Lung (tissue), 11 donors: ENCODE measurements at regions not wholly inside any gene's neighbourhood (a gene's known extent, or its start where the extent isn't known, plus 50 kb on each side); places are given as distances from the start of the nearest gene placed in this dataset.
A peak's percentile ranks its signal among the peaks of the same experiment; 100 is the strongest.

Experiments used
- ATAC-seq: fragments of 200-7000 bp; cut with Tn5 transposase; one replicate; pipeline ENCODE4 v1.9.1; 2020; ENCODE audit warnings: moderate number of reproducible peaks; ENCODE audit not compliant: insufficient read depth, low FRiP score
- DNase-seq, 3 donors: peaks; one replicate each; pipeline ENCODE4 v3.0.0-alpha.2; 2013 to 2017
- H3K27ac ChIP-seq, 2 donors: one replicate each; pipeline ENCODE4 v1.5.1; 2013; ENCODE audit warnings: mild to moderate bottlenecking in 2 of 2, moderate library complexity in 2 of 2, control low read depth in 1 of 2, inconsistent platforms in 1 of 2, low read depth in 1 of 2, low read length in 1 of 2
- H3K27me3 ChIP-seq, 3 donors: one replicate each; pipeline ENCODE4 v1.5.1; 2013; ENCODE audit warnings: low read length in 2 of 3; ENCODE audit not compliant: control insufficient read depth in 3 of 3, insufficient read depth in 3 of 3
- H3K36me3 ChIP-seq, 4 donors: one replicate each; pipeline ENCODE4 v1.5.1; 2013; ENCODE audit warnings: low read length in 4 of 4, mild to moderate bottlenecking in 1 of 4, moderate library complexity in 1 of 4; ENCODE audit not compliant: control insufficient read depth in 4 of 4, insufficient read depth in 4 of 4
- H3K4me1 ChIP-seq, 5 donors: one replicate each; pipeline ENCODE4 v1.5.1; 2013; ENCODE audit warnings: low read length in 5 of 5, mild to moderate bottlenecking in 2 of 5, moderate library complexity in 1 of 5; ENCODE audit not compliant: control insufficient read depth in 5 of 5, insufficient read depth in 5 of 5
- H3K4me3 ChIP-seq: one replicate; pipeline ENCODE4 v1.5.1; 2013; ENCODE audit warnings: mild to moderate bottlenecking, control low read depth, moderate library complexity
- H3K9ac ChIP-seq, 2 donors: one replicate each; pipeline ENCODE4 v1.5.1; 2013; ENCODE audit warnings: low read length in 2 of 2, control low read depth in 1 of 2; ENCODE audit not compliant: insufficient read depth in 1 of 2
- H3K9me3 ChIP-seq, 4 donors: one replicate each; pipeline ENCODE4 v1.5.1; 2013; ENCODE audit warnings: low read length in 3 of 4, mild to moderate bottlenecking in 1 of 4, moderate library complexity in 1 of 4; ENCODE audit not compliant: control insufficient read depth in 4 of 4, insufficient read depth in 3 of 4
- CTCF ChIP-seq: IDR thresholded peaks from 2 replicates; pipeline ENCODE4 v1.5.1; 2012; ENCODE audit warnings: mild to moderate bottlenecking; ENCODE audit errors: control extremely low read depth, extremely low read depth
- WGBS, 2 donors: extraction: QIAGEN DNeasy Blood & Tissue Kit; methylation state at CpG; one replicate each; pipeline ENCODE4 v1.1.7; 2013; 5-methylcytosine and 5-hydroxymethylcytosine counted together
- donor health status: control.
- donor health status: control.
- donor health status: Bipolar disorder and iron deficiency.
- donor health status: healthy.
- donor health status: DM: yes; HTN: yes; CAD: no.

- DNase-seq: no peak
- WGBS, 2 donors: 88 to 89% methylated on average over 4 of the region's 4 CpGs
- H3K4me3 ChIP-seq: no peak overlapping the region
These were observed 516.4 kb upstream of the DPH6 start for GRCh38 chr15:36062357-36062756.

GRCh38 chr15:36066757-36067156 lies 512.7 kb upstream of the CDIN1 start:
- Histone ChIP-seq H3K9me3 (peaks cover 0 to 6% (median 0%) of the 10 kb centered on the region in 4 donors), H3K4me1 (peaks cover 0 to 3% (median 0%) of the 10 kb centered on the region in 5 donors), H3K9ac (no peak overlapping the region), H3K27me3 (no peaks in the 10 kb centered on the region), H3K4me3 (no peak overlapping the region), H3K36me3 (no peaks in the 10 kb centered on the region), H3K27ac (no peak overlapping the region)
- no peak for TF ChIP-seq CTCF
- DNase-seq (no peak), ATAC-seq (no peak)
- WGBS, 2 donors: 95 to 98% methylated on average over 3 of the region's 3 CpGs

More at GRCh38 chr15:36062357-36062756, 516.4 kb upstream of the DPH6 start:
- no peak for TF ChIP-seq CTCF
- no peak for ATAC-seq
- peaks cover 0 to 5% (median 0%) of the 10 kb centered on the region in 4 donors for H3K9me3 ChIP-seq
- no peaks in the 10 kb centered on the region for H3K36me3 ChIP-seq
- H3K27me3 ChIP-seq: no peaks in the 10 kb centered on the region
- H3K4me1 ChIP-seq: peaks cover 0 to 3% (median 0%) of the 10 kb centered on the region in 5 donors
- H3K27ac ChIP-seq: no peak overlapping the region
- H3K9ac ChIP-seq: no peak overlapping the region

GRCh38 chr15:36067483-36068274 lies 511.7 kb upstream of the CDIN1 start:
- no peaks in the 10 kb centered on the region for H3K4me1 ChIP-seq
- H3K27ac ChIP-seq: no peak overlapping the region
- no peak overlapping the region for H3K9ac ChIP-seq
- no peak overlapping the region for H3K4me3 ChIP-seq
- peaks cover 0 to 6% (median 0%) of the 10 kb centered on the region in 4 donors for H3K9me3 ChIP-seq
- no peak for TF ChIP-seq CTCF
- H3K27me3 ChIP-seq: no peaks in the 10 kb centered on the region
- H3K36me3 ChIP-seq: no peaks in the 10 kb centered on the region
- no peak for DNase-seq
- 92 to 93% methylated on average over 21 of the region's 21 CpGs for WGBS, 2 donors
- no peak for ATAC-seq

- ATAC-seq (no peak), DNase-seq (peak in 2 of 3 donors; percentile 15 to 26)
- Histone ChIP-seq H3K4me3 (no peak overlapping the region), H3K4me1 (no peaks in the 10 kb centered on the region), H3K27me3 (no peaks in the 10 kb centered on the region), H3K36me3 (no peaks in the 10 kb centered on the region), H3K27ac (no peak overlapping the region), H3K9me3 (no peaks in the 10 kb centered on the region), H3K9ac (no peak overlapping the region)
- TF ChIP-seq CTCF: no peak
These were observed 504.1 kb upstream of the CDIN1 start for GRCh38 chr15:36075333-36075732.
